Stomach (tissue), 8 donors: ENCODE measurements at regions not wholly inside any gene's neighbourhood (a gene's known extent, or its start where the extent isn't known, plus 50 kb on each side); places are given as distances from the start of the nearest gene placed in this dataset.

Experiments used
- DNase-seq, 2 donors: peaks; one replicate each; pipeline versions ENCODE4 v3.0.0 to v3.0.0-alpha.2; 2013 to 2019
- H3K27ac ChIP-seq, 5 donors: fragments of 200-600 bp in 4 of 5; sonication (generic) in 4 of 5; one replicate each; pipeline ENCODE4 v1.5.1; 2013 to 2019; ENCODE audit warnings: mild to moderate bottlenecking in 1 of 5, moderate library complexity in 1 of 5
- H3K27me3 ChIP-seq, 3 donors: fragments of 200-600 bp; sonication (generic); one replicate each; pipeline ENCODE4 v1.5.1; 2017 to 2019; ENCODE audit warnings: mixed run types in 1 of 3
- H3K36me3 ChIP-seq, 4 donors: fragments of 200-600 bp; sonication (generic); 1 replicate in 3 of 4; 2 replicates in 1 of 4; pipeline ENCODE4 v1.5.1; 2016 to 2019
- H3K4me1 ChIP-seq, 4 donors: fragments of 200-600 bp; sonication (generic); one replicate each; pipeline ENCODE4 v1.5.1; 2016 to 2019
- H3K4me3 ChIP-seq, 4 donors: fragments of 200-600 bp; sonication (generic) in 3 of 4; one replicate each; pipeline ENCODE4 v1.5.1; 2016 to 2019; ENCODE audit warnings: mild to moderate bottlenecking in 1 of 4
- H3K9me3 ChIP-seq, 4 donors: fragments of 200-600 bp; sonication (generic); one replicate each; pipeline ENCODE4 v1.5.1; 2016 to 2019
- EP300 ChIP-seq: sonication (generic); formaldehyde crosslinking; IDR thresholded peaks from one replicate; pipeline ENCODE4 v1.6.1; 2017; ENCODE audit warnings: antibody characterized with exemption
- POLR2A ChIP-seq, 4 donors: fragments of 450-650 bp; IDR thresholded peaks; one replicate each; pipeline ENCODE4 v1.6.1; 2016; ENCODE audit warnings: antibody characterized with exemption in 4 of 4, control low read depth in 2 of 4, mild to moderate bottlenecking in 1 of 4, moderate library complexity in 1 of 4
- POLR2AphosphoS5 ChIP-seq, 3 donors: sonication (generic); formaldehyde crosslinking; IDR thresholded peaks; one replicate each; pipeline ENCODE4 v1.6.1; 2016; ENCODE audit warnings: antibody characterized with exemption in 3 of 3
- WGBS, 5 donors: extraction: QIAGEN DNeasy Blood & Tissue Kit in 3 of 5; methylation state at CpG; one replicate each; pipeline versions ENCODE4 v1.1.5 to v1.1.7; 2013 to 2018; 5-methylcytosine and 5-hydroxymethylcytosine counted together
- intact Hi-C: fragments of 100-400 bp; cut with DNase I; formaldehyde crosslinking; loops from one replicate; pipeline ENCODE4 v1.15.1; 2023; ENCODE audit warnings: low total_unique reads
- TF ChIP-seq, protein P1 (sequence below), 7 experiments: fragments of 450-650 bp in 4 of 7; fragments of 200-600 bp in 3 of 7; sonication (generic) in 3 of 7; IDR thresholded peaks; one replicate each; pipeline ENCODE4 v1.5.1; 2016 to 2019; ENCODE audit warnings: antibody characterized with exemption in 7 of 7, control low read depth in 2 of 7, mild to moderate bottlenecking in 1 of 7
- donor health status: healthy with polysubstance abuse.
- donor health status: Bipolar disorder and iron deficiency.
- donor health status: healthy.

DNA sequence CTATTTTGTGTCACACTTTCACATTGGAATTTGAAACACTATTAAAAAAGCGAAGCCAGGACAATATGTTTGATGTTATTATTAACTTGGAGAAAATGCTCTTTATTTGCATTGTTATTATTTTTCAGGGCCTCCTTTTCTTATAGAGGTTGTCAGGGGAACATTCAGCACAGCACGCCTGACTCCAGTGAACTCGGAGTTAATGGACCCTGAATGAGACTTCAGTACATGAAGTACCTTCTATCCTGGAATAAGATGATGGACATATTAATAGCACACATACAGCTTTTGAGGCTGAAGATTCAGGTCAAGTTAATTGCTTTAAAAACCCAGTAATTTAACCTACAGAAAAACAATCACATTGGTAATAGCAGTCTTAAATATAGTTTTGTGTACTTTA lies 652.9 kb downstream of the SEMA5A start:
- DNase-seq = no peak
- no peaks in the 10 kb centered on the region for H3K4me1 ChIP-seq
- no peaks in the 10 kb centered on the region for H3K27me3 ChIP-seq
- no peaks in the 10 kb centered on the region for H3K9me3 ChIP-seq
- TF ChIP-seq POLR2A (IDR thresholded peaks at IDR 0.05) = no peak
- TF ChIP-seq, protein P1, sequence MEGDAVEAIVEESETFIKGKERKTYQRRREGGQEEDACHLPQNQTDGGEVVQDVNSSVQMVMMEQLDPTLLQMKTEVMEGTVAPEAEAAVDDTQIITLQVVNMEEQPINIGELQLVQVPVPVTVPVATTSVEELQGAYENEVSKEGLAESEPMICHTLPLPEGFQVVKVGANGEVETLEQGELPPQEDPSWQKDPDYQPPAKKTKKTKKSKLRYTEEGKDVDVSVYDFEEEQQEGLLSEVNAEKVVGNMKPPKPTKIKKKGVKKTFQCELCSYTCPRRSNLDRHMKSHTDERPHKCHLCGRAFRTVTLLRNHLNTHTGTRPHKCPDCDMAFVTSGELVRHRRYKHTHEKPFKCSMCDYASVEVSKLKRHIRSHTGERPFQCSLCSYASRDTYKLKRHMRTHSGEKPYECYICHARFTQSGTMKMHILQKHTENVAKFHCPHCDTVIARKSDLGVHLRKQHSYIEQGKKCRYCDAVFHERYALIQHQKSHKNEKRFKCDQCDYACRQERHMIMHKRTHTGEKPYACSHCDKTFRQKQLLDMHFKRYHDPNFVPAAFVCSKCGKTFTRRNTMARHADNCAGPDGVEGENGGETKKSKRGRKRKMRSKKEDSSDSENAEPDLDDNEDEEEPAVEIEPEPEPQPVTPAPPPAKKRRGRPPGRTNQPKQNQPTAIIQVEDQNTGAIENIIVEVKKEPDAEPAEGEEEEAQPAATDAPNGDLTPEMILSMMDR (IDR thresholded peaks at IDR 0.05) = no peak
- no peak for TF ChIP-seq EP300
- TF ChIP-seq POLR2AphosphoS5 (IDR thresholded peaks at IDR 0.05) = no peak
- no peak overlapping the region for H3K4me3 ChIP-seq
- H3K36me3 ChIP-seq = no peaks in the 10 kb centered on the region
- WGBS, 5 donors = 88 to 92% (median 89%) methylated on average over 3 of the region's 3 CpGs
- intact Hi-C loops = no loop called here
- no peak overlapping the region for H3K27ac ChIP-seq

- no peaks in the 10 kb centered on the region for H3K9me3 ChIP-seq
- no peak for DNase-seq
- H3K27me3 ChIP-seq = no peaks in the 10 kb centered on the region
- H3K4me3 ChIP-seq = no peak overlapping the region
- H3K36me3 ChIP-seq = no peaks in the 10 kb centered on the region
- no peaks in the 10 kb centered on the region for H3K4me1 ChIP-seq
- TF ChIP-seq POLR2A (IDR thresholded peaks at IDR 0.05) (no peak), POLR2AphosphoS5 (IDR thresholded peaks at IDR 0.05) (no peak), EP300 (no peak)
- TF ChIP-seq, protein P1 (IDR thresholded peaks at IDR 0.05) = no peak
- no peak overlapping the region for H3K27ac ChIP-seq
- intact Hi-C loops = no loop called here
- 56 to 76% (median 64%) methylated on average over 3 of the region's 3 CpGs for WGBS, 5 donors
Measured at GRCh38 chr5:8894031-8894430, 651.8 kb downstream of the SEMA5A start.

- Histone ChIP-seq H3K36me3 (no peaks in the 10 kb centered on the region), H3K4me1 (no peaks in the 10 kb centered on the region), H3K27me3 (no peaks in the 10 kb centered on the region), H3K27ac (no peak overlapping the region), H3K4me3 (no peak overlapping the region), H3K9me3 (no peaks in the 10 kb centered on the region)
- intact Hi-C loops = no loop called here
- TF ChIP-seq POLR2A (IDR thresholded peaks at IDR 0.05) (no peak), EP300 (no peak), POLR2AphosphoS5 (IDR thresholded peaks at IDR 0.05) (no peak)
- TF ChIP-seq, protein P1 (IDR thresholded peaks at IDR 0.05) = no peak
- no peak for DNase-seq
- WGBS, 5 donors = 75 to 87% (median 82%) methylated on average over 4 of the region's 4 CpGs
Measured at GRCh38 chr5:8895062-8895461, 650.8 kb downstream of the SEMA5A start.

- Histone ChIP-seq H3K36me3 (no peaks in the 10 kb centered on the region), H3K27me3 (no peaks in the 10 kb centered on the region), H3K9me3 (no peaks in the 10 kb centered on the region), H3K4me1 (no peaks in the 10 kb centered on the region), H3K27ac (no peak overlapping the region), H3K4me3 (no peak overlapping the region)
- 73 to 96% (median 85%) methylated on average over 1 of the region's 1 CpG for WGBS, 5 donors
- no peak for DNase-seq
- TF ChIP-seq POLR2AphosphoS5 (IDR thresholded peaks at IDR 0.05) (no peak), EP300 (no peak), POLR2A (IDR thresholded peaks at IDR 0.05) (no peak)
- TF ChIP-seq, protein P1 (IDR thresholded peaks at IDR 0.05) = no peak
- intact Hi-C loops = no loop called here
Measured at GRCh38 chr5:8895599-8895998, 650.3 kb downstream of the SEMA5A start.
